Vagina (tissue), 2 donors: ENCODE measurements at regions not wholly inside any gene's neighbourhood (a gene's known extent, or its start where the extent isn't known, plus 50 kb on each side); places are given as distances from the start of the nearest gene placed in this dataset.

ENCODE experiments used
- DNase-seq, 2 donors: peaks; one replicate each; pipeline ENCODE4 v3.0.0-alpha.2; 2017; ENCODE audit errors: extremely low spot score in 2 of 2
- H3K27ac ChIP-seq: fragments of 200-600 bp; sonication (generic); one replicate; pipeline ENCODE4 v1.5.1; 2019
- H3K27me3 ChIP-seq: fragments of 200-600 bp; sonication (generic); one replicate; pipeline ENCODE4 v1.5.1; 2019
- H3K36me3 ChIP-seq, 2 donors: fragments of 200-600 bp; sonication (generic); one replicate each; pipeline ENCODE4 v1.5.1; 2017 to 2019
- H3K4me1 ChIP-seq: fragments of 200-600 bp; sonication (generic); one replicate; pipeline ENCODE4 v1.5.1; 2019
- H3K4me3 ChIP-seq, 2 donors: fragments of 200-600 bp; sonication (generic); 1 replicate in 1 of 2; 2 replicates in 1 of 2; pipeline ENCODE4 v1.5.1; 2016 to 2019
- H3K9me3 ChIP-seq: fragments of 200-600 bp; sonication (generic); one replicate; pipeline ENCODE4 v1.5.1; 2019
- POLR2A ChIP-seq, 2 donors: fragments of 450-650 bp; IDR thresholded peaks; one replicate each; pipeline ENCODE4 v1.6.1; 2017; ENCODE audit warnings: antibody characterized with exemption in 2 of 2, mild to moderate bottlenecking in 2 of 2, moderate library complexity in 2 of 2
- POLR2AphosphoS5 ChIP-seq, 2 donors: sonication (generic); formaldehyde crosslinking; IDR thresholded peaks; one replicate each; pipeline ENCODE4 v1.9.0; 2017; ENCODE audit warnings: antibody characterized with exemption in 2 of 2, mild to moderate bottlenecking in 2 of 2, low read depth in 1 of 2; ENCODE audit not compliant: insufficient read depth in 1 of 2
- intact Hi-C: fragments of 100-400 bp; cut with DNase I; formaldehyde crosslinking; loops from one replicate; pipeline ENCODE4 v1.15.1; 2023
- TF ChIP-seq, protein P1 (sequence below), 3 experiments: fragments of 450-650 bp in 2 of 3; fragments of 200-600 bp in 1 of 3; sonication (generic) in 1 of 3; IDR thresholded peaks; one replicate each; pipeline ENCODE4 v1.5.1; 2017 to 2019; ENCODE audit warnings: antibody characterized with exemption in 3 of 3, mild to moderate bottlenecking in 2 of 3, moderate library complexity in 2 of 3

DNA sequence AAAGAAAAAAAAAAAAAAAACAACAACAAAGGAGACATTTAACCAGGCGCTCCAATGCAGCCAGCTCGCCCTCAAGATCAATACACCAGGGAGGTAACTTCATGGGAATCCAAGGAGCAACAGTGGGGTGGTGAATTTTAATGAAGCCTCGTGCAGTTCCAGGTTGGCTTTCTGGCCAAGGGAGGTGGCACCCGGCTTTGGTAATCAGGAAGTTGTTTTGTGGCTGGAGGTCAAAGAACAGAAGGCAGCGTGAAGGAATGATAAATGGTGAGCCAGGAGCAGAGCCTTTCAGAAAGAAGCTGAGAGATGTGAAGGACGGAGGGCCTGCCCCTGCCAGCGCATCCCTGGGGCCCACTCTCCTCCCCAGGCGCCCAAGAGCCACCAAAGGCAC lies 188.2 kb upstream of the TSC22D1 start:
- TF ChIP-seq POLR2AphosphoS5 (IDR thresholded peaks at IDR 0.05; ENCODE audit: insufficient read depth in 1 of 2, low read depth in 1 of 2) (no peak), POLR2A (IDR thresholded peaks at IDR 0.05) (no peak)
- TF ChIP-seq, protein P1, sequence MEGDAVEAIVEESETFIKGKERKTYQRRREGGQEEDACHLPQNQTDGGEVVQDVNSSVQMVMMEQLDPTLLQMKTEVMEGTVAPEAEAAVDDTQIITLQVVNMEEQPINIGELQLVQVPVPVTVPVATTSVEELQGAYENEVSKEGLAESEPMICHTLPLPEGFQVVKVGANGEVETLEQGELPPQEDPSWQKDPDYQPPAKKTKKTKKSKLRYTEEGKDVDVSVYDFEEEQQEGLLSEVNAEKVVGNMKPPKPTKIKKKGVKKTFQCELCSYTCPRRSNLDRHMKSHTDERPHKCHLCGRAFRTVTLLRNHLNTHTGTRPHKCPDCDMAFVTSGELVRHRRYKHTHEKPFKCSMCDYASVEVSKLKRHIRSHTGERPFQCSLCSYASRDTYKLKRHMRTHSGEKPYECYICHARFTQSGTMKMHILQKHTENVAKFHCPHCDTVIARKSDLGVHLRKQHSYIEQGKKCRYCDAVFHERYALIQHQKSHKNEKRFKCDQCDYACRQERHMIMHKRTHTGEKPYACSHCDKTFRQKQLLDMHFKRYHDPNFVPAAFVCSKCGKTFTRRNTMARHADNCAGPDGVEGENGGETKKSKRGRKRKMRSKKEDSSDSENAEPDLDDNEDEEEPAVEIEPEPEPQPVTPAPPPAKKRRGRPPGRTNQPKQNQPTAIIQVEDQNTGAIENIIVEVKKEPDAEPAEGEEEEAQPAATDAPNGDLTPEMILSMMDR (IDR thresholded peaks at IDR 0.05), result no peak
- intact Hi-C loops, result loop anchor here (10.0 kb wide), 1 partner anchor 151 kb away; no protein-coding TSS in a partner anchor
- H3K4me3 ChIP-seq, result no peak overlapping the region
- H3K27ac ChIP-seq, result peak overlapping the region; percentile 29
- peaks cover 30% of the 10 kb centered on the region for H3K4me1 ChIP-seq
- no peaks in the 10 kb centered on the region for H3K36me3 ChIP-seq
- no peak for DNase-seq
- no peaks in the 10 kb centered on the region for H3K27me3 ChIP-seq
- no peaks in the 10 kb centered on the region for H3K9me3 ChIP-seq

DNA sequence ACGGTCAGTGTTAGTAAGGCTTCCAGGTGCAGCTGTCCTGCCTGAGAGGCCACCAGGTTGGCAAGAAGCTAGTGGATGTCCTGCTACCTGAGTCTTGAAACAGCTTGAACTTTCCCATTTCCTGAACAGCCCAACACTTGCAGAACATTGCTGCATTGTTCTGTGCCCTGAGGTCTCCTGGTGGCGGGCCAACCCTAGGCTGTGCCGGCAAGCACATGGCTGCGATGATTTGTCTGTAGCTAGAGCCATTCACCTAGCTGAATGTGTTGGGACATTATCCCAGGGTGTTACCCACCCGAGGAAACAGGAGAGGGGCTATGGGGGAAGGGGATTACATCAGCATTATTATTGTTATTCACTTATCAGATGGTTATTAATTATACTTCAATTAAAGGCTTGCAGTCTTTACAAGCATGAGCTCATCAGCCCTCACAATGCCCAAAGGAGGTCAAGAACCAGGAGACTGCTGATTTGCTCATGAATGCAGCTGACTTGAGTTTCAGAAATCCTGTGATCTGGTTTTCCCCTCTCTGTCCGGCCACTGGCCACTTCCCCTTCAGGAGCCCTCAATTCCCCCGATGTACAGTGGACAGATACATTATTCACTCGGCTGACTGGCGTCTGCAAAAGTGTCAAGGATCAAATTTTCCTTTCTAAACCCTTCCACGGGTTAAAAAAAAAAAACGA lies 187.6 kb upstream of the TSC22D1 start:
- Histone ChIP-seq H3K9me3 (no peaks in the 10 kb centered on the region), H3K4me1 (peaks cover 25% of the 10 kb centered on the region), H3K4me3 (no peak overlapping the region), H3K27ac (peak overlapping the region; percentile 29), H3K36me3 (no peaks in the 10 kb centered on the region), H3K27me3 (no peaks in the 10 kb centered on the region)
- intact Hi-C loops, result loop anchor here (10.0 kb wide), 1 partner anchor 151 kb away; no protein-coding TSS in a partner anchor
- DNase-seq, result no peak
- TF ChIP-seq POLR2AphosphoS5 (IDR thresholded peaks at IDR 0.05; ENCODE audit: insufficient read depth in 1 of 2, low read depth in 1 of 2), result no peak

DNA sequence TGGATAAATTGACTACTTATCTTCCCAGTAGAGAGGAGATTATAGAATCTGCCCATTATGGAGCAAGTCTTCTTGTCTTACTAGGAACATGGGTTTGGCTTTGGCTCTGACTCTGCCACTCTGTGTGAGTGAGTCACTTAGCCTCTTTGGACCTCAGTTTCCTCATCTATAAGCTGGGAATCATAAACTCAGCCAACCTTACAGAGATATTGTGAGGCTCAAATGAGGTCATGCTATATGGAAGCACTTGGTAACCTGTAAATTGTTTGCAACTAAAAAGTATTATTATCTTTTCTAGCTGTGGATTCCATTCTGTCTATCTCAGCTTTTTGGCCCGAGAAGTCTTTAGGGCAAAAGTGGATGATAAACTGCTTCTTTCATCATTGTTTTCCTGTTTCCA lies 186.8 kb upstream of the TSC22D1 start:
- intact Hi-C loops, result loop anchor here (10.0 kb wide), 1 partner anchor 152 kb away; no protein-coding TSS in a partner anchor
- Histone ChIP-seq H3K27ac (no peak overlapping the region), H3K9me3 (no peaks in the 10 kb centered on the region), H3K4me3 (no peak overlapping the region), H3K27me3 (no peaks in the 10 kb centered on the region), H3K36me3 (no peaks in the 10 kb centered on the region), H3K4me1 (peaks cover 17% of the 10 kb centered on the region)
- no peak for DNase-seq
- TF ChIP-seq, protein P1 (IDR thresholded peaks at IDR 0.05), result no peak
- TF ChIP-seq POLR2AphosphoS5 (IDR thresholded peaks at IDR 0.05; ENCODE audit: insufficient read depth in 1 of 2, low read depth in 1 of 2), result no peak

DNA sequence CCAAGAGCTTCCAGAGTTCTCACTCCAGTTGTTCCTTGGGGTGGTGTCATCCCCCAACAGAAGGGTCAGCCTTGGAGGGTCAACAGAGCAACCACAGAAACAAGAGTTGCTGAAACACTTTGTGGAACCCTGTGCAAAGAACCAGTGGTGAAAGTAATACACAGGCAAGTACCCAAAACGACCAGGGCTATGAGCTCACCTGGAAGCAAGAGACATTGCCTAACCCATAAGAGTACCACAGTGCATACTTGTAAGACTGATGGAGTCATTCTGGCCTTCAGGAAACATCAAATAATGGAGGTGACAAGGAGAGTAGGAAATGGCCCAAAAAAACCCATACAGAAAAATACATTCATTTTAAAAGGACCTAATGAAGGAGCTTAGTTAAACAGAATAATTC lies 184.3 kb upstream of the TSC22D1 start:
- no peaks in the 10 kb centered on the region for H3K27me3 ChIP-seq

DNA sequence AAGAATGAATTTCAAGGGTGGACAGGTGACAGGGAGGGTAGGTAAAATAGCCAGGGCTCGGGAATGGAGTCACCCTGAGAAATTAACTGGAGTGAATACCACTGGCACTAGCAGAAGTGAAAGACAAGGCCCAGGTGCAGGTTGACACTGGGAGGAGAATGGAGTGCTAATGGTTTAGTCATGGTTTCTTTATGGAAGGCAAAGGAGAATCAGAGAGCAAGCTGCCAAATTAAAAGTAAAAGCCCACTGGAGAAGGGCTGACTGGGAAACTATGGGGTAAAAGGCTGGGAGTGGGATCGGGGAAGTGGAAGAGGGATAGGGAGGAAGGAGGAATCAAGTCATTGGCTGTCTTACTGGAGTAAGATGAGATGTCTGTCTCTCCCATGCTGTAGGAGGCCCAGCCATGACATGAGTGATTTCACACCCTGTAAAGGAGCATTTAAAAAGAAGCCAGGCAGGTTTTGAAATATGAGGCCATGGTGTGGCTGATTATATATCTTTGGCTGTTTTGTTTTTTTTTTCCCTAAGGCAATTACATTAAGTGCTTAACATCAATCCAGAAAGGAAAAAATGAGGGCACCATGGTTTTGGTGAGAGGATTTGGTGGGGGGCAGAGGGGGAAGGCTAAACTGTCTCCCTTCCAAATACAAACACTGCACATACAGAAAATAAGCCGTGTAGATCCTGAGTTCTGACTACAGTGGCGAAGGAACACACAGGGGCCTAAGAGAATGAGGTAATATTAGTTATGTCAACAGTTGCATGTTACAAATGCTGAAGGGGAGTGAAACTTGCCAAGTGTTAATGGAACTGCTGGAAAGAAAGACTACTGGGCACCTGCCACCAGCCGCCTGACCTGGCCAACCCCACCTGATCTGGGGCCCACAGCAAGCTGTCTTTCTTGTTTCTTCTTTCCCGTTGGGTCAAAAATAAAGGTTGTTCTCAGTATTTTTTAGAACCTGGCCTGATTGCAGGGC lies 183.5 kb upstream of the TSC22D1 start:
- H3K4me1 ChIP-seq, result peaks cover 17% of the 10 kb centered on the region
- no peaks in the 10 kb centered on the region for H3K36me3 ChIP-seq
- H3K27me3 ChIP-seq, result no peaks in the 10 kb centered on the region
- intact Hi-C loops, result loop anchor here (10.0 kb wide), 1 partner anchor 155 kb away; no protein-coding TSS in a partner anchor
- TF ChIP-seq POLR2A (IDR thresholded peaks at IDR 0.05), result no peak
- TF ChIP-seq POLR2AphosphoS5 (IDR thresholded peaks at IDR 0.05; ENCODE audit: insufficient read depth in 1 of 2, low read depth in 1 of 2), result peak in 1 of 2 donors; percentile 38
- TF ChIP-seq, protein P1 (IDR thresholded peaks at IDR 0.05), result no peak
- H3K4me3 ChIP-seq, result no peak overlapping the region
- H3K9me3 ChIP-seq, result no peaks in the 10 kb centered on the region
- no peak for DNase-seq
- peak overlapping the region; percentile 73 for H3K27ac ChIP-seq

More for the DNA sequence above, 184.3 kb upstream of the TSC22D1 start:
- TF ChIP-seq, protein P1 (IDR thresholded peaks at IDR 0.05), result no peak
- TF ChIP-seq POLR2AphosphoS5 (IDR thresholded peaks at IDR 0.05; ENCODE audit: insufficient read depth in 1 of 2, low read depth in 1 of 2) (no peak), POLR2A (IDR thresholded peaks at IDR 0.05) (no peak)
- no peak for DNase-seq
- no peaks in the 10 kb centered on the region for H3K36me3 ChIP-seq
- H3K9me3 ChIP-seq, result no peaks in the 10 kb centered on the region
- peak overlapping the region; percentile 73 for H3K27ac ChIP-seq
- H3K4me1 ChIP-seq, result peaks cover 17% of the 10 kb centered on the region
- intact Hi-C loops, result loop anchor here (10.0 kb wide), 1 partner anchor 154 kb away; no protein-coding TSS in a partner anchor
- no peak overlapping the region for H3K4me3 ChIP-seq
